GM12891 (cell line): ENCODE measurements at regions not wholly inside any gene's neighbourhood (a gene's known extent, or its start where the extent isn't known, plus 50 kb on each side); places are given as distances from the start of the nearest gene placed in this dataset.

Experiments used
- DNase-seq: peaks from one replicate; pipeline ENCODE4 v3.0.0; 2011; ENCODE audit warnings: low spot score; ENCODE audit not compliant: insufficient read length
- FAIRE-seq: peaks from 2 replicates; lab custom pipeline; 2011; peaks lifted over from hg19 to GRCh38; lab: Jason Lieb, UNC
- PAX5 ChIP-seq: IDR thresholded peaks from 2 replicates; pipeline ENCODE4 v1.6.1; 2011; ENCODE audit warnings: low read length, moderate library complexity, mild to moderate bottlenecking; ENCODE audit not compliant: insufficient read depth, severe bottlenecking
- POLR2A ChIP-seq: IDR thresholded peaks from 2 replicates; pipeline ENCODE4 v1.6.1; 2011; ENCODE audit warnings: low read depth, low read length, control low read depth
- POLR2AphosphoS5 ChIP-seq: IDR thresholded peaks from 2 replicates; pipeline ENCODE4 v1.6.1; 2011; ENCODE audit warnings: low read depth, low read length, control low read depth
- POU2F2 ChIP-seq: IDR thresholded peaks from 2 replicates; pipeline ENCODE4 v1.6.1; 2011; ENCODE audit warnings: low read depth, mild to moderate bottlenecking, control low read depth, low read length, moderate library complexity
- SPI1 ChIP-seq: IDR thresholded peaks from 2 replicates; pipeline ENCODE4 v1.6.1; 2011; ENCODE audit warnings: low read depth, low read length, control low read depth
- TAF1 ChIP-seq: IDR thresholded peaks from 2 replicates; pipeline ENCODE4 v1.6.1; 2011; ENCODE audit warnings: low read depth, low read length, control low read depth

- no peak for TF ChIP-seq SPI1
- no peak for TF ChIP-seq POLR2AphosphoS5
- TF ChIP-seq PAX5: no peak
- no peak for TF ChIP-seq POU2F2
- TF ChIP-seq TAF1: no peak
- TF ChIP-seq POLR2A: no peak
- DNase-seq (no peak), FAIRE-seq (no peak)
These were observed 1100.9 kb downstream of the RPA4 start for GRCh38 chrX:97984641-97985040.

- TF ChIP-seq PAX5: no peak
- no peak for TF ChIP-seq POLR2AphosphoS5
- no peak for TF ChIP-seq POU2F2
- no peak for TF ChIP-seq POLR2A
- TF ChIP-seq SPI1: no peak
- no peak for TF ChIP-seq TAF1
- no peak for FAIRE-seq
- no peak for DNase-seq
These were observed 1101.4 kb downstream of the RPA4 start for GRCh38 chrX:97985096-97985495.

- FAIRE-seq: no peak
- no peak for TF ChIP-seq SPI1
- TF ChIP-seq POLR2A: no peak
- no peak for TF ChIP-seq TAF1
- TF ChIP-seq POLR2AphosphoS5: no peak
- DNase-seq: no peak
These were observed 1104.3 kb downstream of the RPA4 start for GRCh38 chrX:97987979-97988378.

DNA sequence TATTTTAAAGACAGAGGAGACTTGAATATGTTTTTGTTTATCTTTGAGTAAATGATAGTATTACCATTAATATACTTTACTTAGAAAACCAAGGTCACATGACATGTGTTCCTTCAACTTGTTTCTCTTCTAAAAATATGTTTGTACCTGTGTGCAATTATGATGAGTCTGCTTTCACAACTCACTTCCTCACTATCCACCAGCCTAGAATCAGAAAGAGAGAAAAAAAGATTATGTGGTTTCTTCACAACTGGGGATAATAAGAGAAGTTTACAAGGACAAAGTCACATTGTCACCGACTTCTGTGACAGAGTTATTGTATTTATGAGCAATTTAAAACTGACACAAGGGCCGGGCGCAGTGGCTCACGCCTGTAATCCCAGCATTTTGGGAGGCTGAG lies 1112.1 kb downstream of the RPA4 start:
- no peak for FAIRE-seq
- no peak for TF ChIP-seq POLR2A
- 0 out of 2 replicates have a peak, but pooled peaks have one; percentile 4 for TF ChIP-seq SPI1
- no peak for DNase-seq

- FAIRE-seq: no peak
- DNase-seq: no peak
- no peak for TF ChIP-seq SPI1
- no peak for TF ChIP-seq POLR2A
- no peak for TF ChIP-seq PAX5
- TF ChIP-seq POU2F2: no peak
- TF ChIP-seq POLR2AphosphoS5: no peak
- no peak for TF ChIP-seq TAF1
These were observed 1145.0 kb downstream of the RPA4 start for GRCh38 chrX:98028691-98029090.

DNA sequence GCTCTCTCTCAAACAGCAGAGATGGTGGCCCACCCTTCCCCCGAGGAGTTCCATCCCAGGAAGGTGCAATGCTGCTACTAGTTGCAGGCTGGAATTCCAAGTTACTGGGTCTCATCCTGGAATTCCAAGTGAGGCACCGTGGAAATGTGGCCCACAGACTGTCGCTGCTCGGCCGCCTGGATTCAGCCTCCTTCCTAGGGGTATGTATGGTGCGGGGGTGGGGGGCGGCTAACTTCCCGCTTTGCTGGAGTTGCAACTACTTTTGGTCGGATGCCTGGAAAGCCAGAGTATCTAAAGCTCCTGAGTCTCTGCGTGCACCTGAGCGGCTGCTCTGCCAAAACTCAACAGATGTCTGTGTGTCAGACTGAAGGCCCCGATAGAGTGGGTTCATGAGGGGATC lies 1146.2 kb downstream of the RPA4 start:
- no peak for DNase-seq
- TF ChIP-seq PAX5 (no peak), POU2F2 (no peak), SPI1 (no peak), POLR2A (no peak), POLR2AphosphoS5 (no peak), TAF1 (no peak)
- no peak for FAIRE-seq

DNA sequence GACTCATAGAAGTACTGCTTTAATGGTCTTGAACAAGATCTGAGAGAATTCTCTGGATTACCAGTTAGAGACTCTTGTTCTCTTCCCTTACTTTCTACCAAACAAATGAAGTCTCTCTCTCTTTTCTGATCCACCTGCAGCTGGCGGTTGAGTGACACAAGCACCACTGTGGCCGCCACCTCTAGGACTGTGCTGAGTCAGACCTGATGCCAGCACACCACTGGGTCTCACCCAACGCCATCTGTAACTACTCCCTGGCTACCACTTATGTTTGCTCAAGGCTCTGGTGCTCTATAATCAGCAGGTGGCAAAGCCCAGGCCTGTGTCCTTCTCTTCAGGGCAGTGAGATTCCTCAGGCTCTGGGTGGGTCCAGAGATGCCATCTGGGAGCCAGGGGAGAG lies 1173.5 kb downstream of the RPA4 start:
- DNase-seq: no peak
- TF ChIP-seq SPI1 (no peak), TAF1 (no peak), PAX5 (no peak), POLR2AphosphoS5 (no peak), POU2F2 (no peak), POLR2A (no peak)
- no peak for FAIRE-seq

- DNase-seq: no peak
- TF ChIP-seq POLR2AphosphoS5 (no peak), POU2F2 (no peak), TAF1 (no peak), POLR2A (no peak), PAX5 (no peak), SPI1 (no peak)
- no peak for FAIRE-seq
These were observed 1181.4 kb downstream of the RPA4 start for GRCh38 chrX:98065151-98065550.

GRCh38 chrX:98067611-98068010 lies 1183.9 kb downstream of the RPA4 start:
- DNase-seq: no peak

DNA sequence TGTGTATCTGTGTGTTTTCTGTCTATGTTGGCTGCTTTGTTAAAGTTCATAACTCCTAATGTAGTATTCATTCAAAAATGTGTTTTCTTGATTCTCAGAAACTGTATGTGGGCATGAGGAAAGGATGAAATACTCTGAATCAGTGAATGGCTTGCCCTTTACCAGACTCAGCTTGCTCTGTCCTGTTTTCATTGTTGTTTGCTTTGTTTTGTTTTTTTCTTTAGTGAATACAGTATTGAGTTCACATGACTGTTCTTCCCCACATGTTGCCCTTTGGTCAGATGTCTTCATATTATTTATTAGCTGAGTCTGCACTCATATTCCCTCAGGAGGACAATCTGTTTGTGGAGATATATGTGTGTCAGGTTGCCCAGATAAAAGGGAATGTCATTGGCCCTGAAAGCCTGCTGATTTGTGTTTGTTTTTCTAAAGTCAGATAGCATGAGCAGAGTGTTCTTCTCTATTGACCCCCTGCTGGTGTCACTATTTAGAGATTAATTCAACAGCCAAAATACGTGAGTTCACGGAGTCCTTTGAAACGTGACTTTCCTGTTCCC lies 1184.4 kb downstream of the RPA4 start:
- FAIRE-seq (no peak), DNase-seq (no peak)
- no peak for TF ChIP-seq POLR2A
- no peak for TF ChIP-seq POLR2AphosphoS5
- no peak for TF ChIP-seq TAF1
- no peak for TF ChIP-seq PAX5
- TF ChIP-seq SPI1: no peak
- no peak for TF ChIP-seq POU2F2

More at GRCh38 chrX:98067611-98068010, 1183.9 kb downstream of the RPA4 start:
- FAIRE-seq: no peak
- TF ChIP-seq POLR2A (no peak), PAX5 (no peak), TAF1 (no peak), POLR2AphosphoS5 (no peak), SPI1 (no peak), POU2F2 (no peak)
